ENCODE measurements at regions not wholly inside any gene's neighbourhood (a gene's known extent, or its start where the extent isn't known, plus 50 kb on each side); places are given as distances from the start of the nearest gene placed in this dataset.

DNA sequence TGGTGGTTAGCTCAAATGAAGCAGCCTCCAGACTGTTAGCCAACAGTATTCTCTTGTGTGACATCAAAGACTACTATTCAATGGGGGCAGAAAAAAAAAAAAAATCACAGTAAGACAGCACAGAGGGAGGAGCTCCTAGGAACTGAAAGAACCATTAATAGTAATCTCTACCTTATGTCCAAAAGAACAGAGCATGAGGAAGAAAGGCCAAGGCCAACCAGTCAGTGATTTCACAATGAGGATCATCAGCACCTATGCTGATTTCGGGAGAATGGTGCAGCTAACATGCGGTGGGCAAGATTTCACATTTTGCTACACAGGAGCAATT lies 66.3 kb upstream of the SOX5 start:
- TF ChIP-seq CTCF (IDR thresholded peaks at IDR 0.05) (no peak), EZH2 (IDR thresholded peaks at IDR 0.05) (no peak), EZH2phosphoT487 (IDR thresholded peaks at IDR 0.05) (no peak)

Data from neural progenitor cell (in vitro differentiated cells).